GM12872 (cell line): ENCODE measurements at regions not wholly inside any gene's neighbourhood (a gene's known extent, or its start where the extent isn't known, plus 50 kb on each side); places are given as distances from the start of the nearest gene placed in this dataset.
A peak's percentile ranks its signal among the peaks of the same experiment; 100 is the strongest.

ENCODE experiments used
- CTCF ChIP-seq: IDR thresholded peaks from 3 replicates; pipeline ENCODE4 v1.5.1; 2011; ENCODE audit warnings: low read depth, mild to moderate bottlenecking, low read length, moderate library complexity; ENCODE audit not compliant: insufficient read depth

- no peak for TF ChIP-seq CTCF
Measured at GRCh38 chr2:40751981-40752380, 300.1 kb upstream of the SLC8A1 start.

- no peak for TF ChIP-seq CTCF
Measured at GRCh38 chr2:40752796-40753195, 300.9 kb upstream of the SLC8A1 start.

DNA sequence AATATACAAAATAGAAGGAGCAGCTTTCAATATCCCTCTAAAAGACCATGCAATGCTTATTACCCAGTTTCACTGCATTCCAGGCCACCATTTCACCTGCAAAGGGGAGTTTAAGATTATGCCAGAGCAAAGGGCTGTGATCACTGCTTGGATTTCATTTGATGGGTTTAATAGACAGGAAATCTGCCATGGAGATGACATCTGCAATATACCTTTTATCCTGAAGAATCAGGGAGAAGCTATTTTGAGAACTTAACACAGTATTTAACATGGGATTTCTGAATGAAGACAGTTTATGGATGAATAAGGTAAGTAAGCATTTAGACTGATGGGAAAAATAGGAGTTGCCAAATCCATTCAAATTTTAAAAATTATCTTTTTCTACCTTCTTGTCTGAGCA lies 303.0 kb upstream of the SLC8A1 start:
- no peak for TF ChIP-seq CTCF

GRCh38 chr2:40758401-40759155 lies 306.7 kb upstream of the SLC8A1 start:
- no peak for TF ChIP-seq CTCF

- peak; percentile 64 for TF ChIP-seq CTCF
Measured at GRCh38 chr2:40760071-40760666, 308.3 kb upstream of the SLC8A1 start.

DNA sequence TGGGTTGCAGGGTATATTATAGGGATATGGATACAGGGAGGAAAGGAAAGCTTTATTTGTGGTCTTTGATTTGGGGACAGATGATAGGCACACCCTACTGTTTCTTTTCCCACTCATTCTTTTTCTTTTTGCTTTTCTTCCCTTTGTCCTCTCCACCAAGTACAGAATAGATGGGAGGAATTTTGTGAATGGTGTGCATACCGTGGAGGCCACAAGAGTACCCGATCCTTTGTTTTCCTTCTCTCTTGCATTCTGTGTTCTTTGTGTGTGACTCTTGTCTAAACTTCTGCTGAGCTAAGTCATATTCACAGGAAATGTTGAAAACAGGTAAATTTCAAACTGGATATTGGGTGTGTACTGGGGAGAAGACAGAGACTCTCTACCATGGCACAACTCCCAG lies 321.4 kb upstream of the SLC8A1 start:
- TF ChIP-seq CTCF = no peak

DNA sequence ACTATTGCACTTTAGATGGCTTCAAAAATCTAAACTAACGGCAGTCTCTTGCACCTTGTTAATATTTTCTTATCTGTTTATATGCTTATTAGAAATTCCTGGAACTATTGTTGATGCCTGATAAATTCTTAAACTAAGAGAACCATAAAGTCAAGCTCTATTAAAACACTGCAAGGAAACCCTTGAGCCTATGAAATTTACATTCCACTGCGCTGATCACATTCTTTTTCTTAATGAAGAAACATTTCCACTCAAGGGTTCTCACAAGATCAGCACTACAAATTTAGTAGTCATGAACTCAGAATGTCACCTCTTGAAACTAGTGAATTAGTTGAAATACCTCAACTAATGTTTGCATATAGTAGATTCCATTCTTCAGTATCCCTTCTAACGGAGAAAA lies 331.8 kb upstream of the SLC8A1 start:
- TF ChIP-seq CTCF = no peak
